GM12878 (cell line): ENCODE measurements at regions not wholly inside any gene's neighbourhood (a gene's known extent, or its start where the extent isn't known, plus 50 kb on each side); places are given as distances from the start of the nearest gene placed in this dataset.

Experiments
- ATAC-seq: fragments of 200-7000 bp; cut with Tn5 transposase; 3 replicates; pipeline ENCODE4 v1.9.1; 2020; ENCODE audit warnings: mild to moderate bottlenecking, moderate library complexity
- BruUV-seq: library from RNA; stranded (reverse); fragments of 400-500 nt; replicated peaks from 2 replicates; lab custom pipeline; 2021; lab: Mats Ljungman, UMichigan
- CTCF ChIA-PET: fragments of 300-600 bp; sonication (Branson Sonifier 250); formaldehyde crosslinking; extraction: SDS; loops from one replicate; lab custom pipeline; 2021; ENCODE audit warnings: inconsistent platforms; lab: Yijun Ruan, JAX
- POLR2A ChIA-PET: fragments of 350-600 bp; formaldehyde crosslinking; extraction: SDS; loops from one replicate; lab custom pipeline; 2021; ENCODE audit warnings: inconsistent platforms; lab: Charles Lee
- RAD21 ChIA-PET: fragments of 300-600 bp; sonication (Branson Sonifier 250); formaldehyde crosslinking; loops from one replicate; lab custom pipeline; 2023; ENCODE audit warnings: antibody characterized with exemption; ENCODE audit not compliant: unreplicated experiment; lab: Charles Lee
- SMC1A ChIA-PET: fragments of 300-600 bp; sonication (Branson Sonifier 250); formaldehyde crosslinking; loops from one replicate; lab custom pipeline; 2023; ENCODE audit not compliant: unreplicated experiment, uncharacterized antibody; lab: Charles Lee
- DNase-seq: peaks from one replicate; pipeline ENCODE4 v3.0.0-alpha.2; 2011; ENCODE audit warnings: low read depth, low spot score
- FAIRE-seq: peaks from 3 replicates; lab custom pipeline; 2011; peaks lifted over from hg19 to GRCh38; lab: Jason Lieb, UNC
- H2AFZ ChIP-seq: 2 replicates; pipeline ENCODE4 v1.6.0; 2011; ENCODE audit warnings: low read depth, low read length, control low read depth; ENCODE audit not compliant: control insufficient read depth
- H3K27ac ChIP-seq: 2 replicates; pipeline ENCODE4 v1.5.1; 2011; ENCODE audit warnings: control low read depth; ENCODE audit not compliant: control insufficient read depth, insufficient read depth
- H3K27me3 ChIP-seq, 2 experiments: replicated peaks in 1 of 2; 2 replicates each; pipeline versions ENCODE4 v1.6.0 to v1.6.1; 2011; ENCODE audit warnings: low read length in 1 of 2; ENCODE audit not compliant: control insufficient read depth in 2 of 2, insufficient read depth in 2 of 2
- H3K36me3 ChIP-seq, 2 experiments: 2 replicates each; pipeline ENCODE4 v1.5.1; 2011; ENCODE audit warnings: low read length in 1 of 2; ENCODE audit not compliant: control insufficient read depth in 2 of 2, insufficient read depth in 2 of 2
- H3K4me1 ChIP-seq: 2 replicates; pipeline ENCODE4 v1.6.1; 2011; ENCODE audit warnings: mild to moderate bottlenecking, low read length, moderate library complexity, mixed read lengths; ENCODE audit not compliant: control insufficient read depth, insufficient read depth
- H3K4me2 ChIP-seq: 2 replicates; pipeline ENCODE4 v1.6.0; 2011; ENCODE audit warnings: control low read depth; ENCODE audit not compliant: control insufficient read depth, insufficient read depth
- H3K4me3 ChIP-seq: fragments of 200-600 bp; sonication (generic); 2 replicates; pipeline ENCODE4 v1.5.1; 2016
- H3K79me2 ChIP-seq: 2 replicates; pipeline ENCODE4 v1.6.0; 2011; ENCODE audit warnings: low read length; ENCODE audit not compliant: control insufficient read depth, insufficient read depth
- H3K9ac ChIP-seq: 2 replicates; pipeline ENCODE4 v1.8.0; 2011; ENCODE audit warnings: low read length, control low read depth, mixed read lengths; ENCODE audit not compliant: control insufficient read depth, insufficient read depth
- H3K9me3 ChIP-seq: replicated peaks from 3 replicates; pipeline ENCODE4 v1.5.1; 2011; ENCODE audit warnings: mild to moderate bottlenecking, low read length; ENCODE audit not compliant: control insufficient read depth, insufficient read depth
- H4K20me1 ChIP-seq: 2 replicates; pipeline ENCODE4 v1.6.0; 2011; ENCODE audit not compliant: control insufficient read depth, insufficient read depth
- ASH2L ChIP-seq: fragments of 300-600, 200-600 bp; sonication (generic); IDR thresholded peaks from 2 replicates; pipeline ENCODE4 v1.6.1; 2017; ENCODE audit warnings: low read depth, mild to moderate bottlenecking, borderline replicate concordance
- CHD1 ChIP-seq: IDR thresholded peaks from 2 replicates; pipeline ENCODE4 v1.6.1; 2012; ENCODE audit warnings: low read depth, low read length, improper control_type of control experiment
- ETV6 ChIP-seq, 2 experiments: fragments of 450-650 bp in 1 of 2; IDR thresholded peaks in 1 of 2; conservative IDR thresholded peaks in 1 of 2; 2 replicates each; pipeline ENCODE4 v1.6.1; 2014; ENCODE audit warnings: antibody characterized with exemption in 1 of 2, borderline replicate concordance in 1 of 2, low read depth in 1 of 2, mild to moderate bottlenecking in 1 of 2, moderate library complexity in 1 of 2
- MTA2 ChIP-seq: fragments of 450-650 bp; IDR thresholded peaks from 2 replicates; pipeline ENCODE4 v1.6.1; 2016; ENCODE audit warnings: low read depth, mild to moderate bottlenecking, moderate library complexity
- SIX5 ChIP-seq: IDR thresholded peaks from 2 replicates; pipeline ENCODE4 v1.6.1; 2011; ENCODE audit warnings: mild to moderate bottlenecking, low read depth, low read length, moderate library complexity; ENCODE audit not compliant: severe bottlenecking
- ZNF622 ChIP-seq: fragments of 450-650 bp; IDR thresholded peaks from 2 replicates; pipeline ENCODE4 v1.6.1; 2017; ENCODE audit warnings: mild to moderate bottlenecking, inconsistent platforms
- WGBS: methylation state at CpG from one replicate; pipeline ENCODE4 v1.1.6; 2016; ENCODE audit warnings: low lambda C conversion rate; ENCODE audit not compliant: insufficient replicate concordance, insufficient coverage; ENCODE audit errors: missing lambda C conversion rate; 5-methylcytosine and 5-hydroxymethylcytosine counted together
- in situ Hi-C: fragments of 300-500 bp; cut with MboI; formaldehyde crosslinking; loops from 9 replicates; pipeline ENCODE4 v1.14.3; 2018; ENCODE audit warnings: mixed read lengths
- intact Hi-C: fragments of 100-400 bp; cut with micrococcal nuclease; formaldehyde crosslinking; loops from one replicate; pipeline ENCODE4 v1.14.2; 2022; ENCODE audit not compliant: unreplicated experiment
- TF ChIP-seq, protein P1 (sequence below): fragments of 450-650 bp; formaldehyde crosslinking; IDR thresholded peaks from 2 replicates; pipeline ENCODE4 v1.4.0; 2020; ENCODE audit warnings: mild to moderate bottlenecking, moderate library complexity
- TF ChIP-seq, protein P2 (sequence below): IDR thresholded peaks from 2 replicates; pipeline ENCODE4 v1.6.1; 2012; ENCODE audit warnings: low read length, inconsistent platforms

DNA sequence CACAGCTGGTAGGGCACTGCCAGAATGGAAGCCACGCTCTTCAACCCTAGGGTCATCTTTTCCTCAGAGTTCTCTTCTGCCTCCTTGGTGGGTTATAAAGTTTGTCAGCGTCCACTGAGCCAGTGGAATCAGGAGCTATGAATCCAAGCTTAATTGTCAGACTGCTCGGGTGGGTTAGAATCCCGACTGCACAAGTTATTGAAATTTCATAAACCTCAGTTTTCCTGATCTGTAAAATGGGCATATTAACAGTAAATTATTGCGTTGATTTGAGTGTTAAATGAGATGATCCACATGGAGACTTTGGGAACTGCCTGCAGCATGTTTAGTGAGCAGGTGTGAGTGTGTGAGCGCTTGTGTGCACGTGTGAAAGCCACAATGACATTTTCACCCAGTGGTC, 400.5 kb upstream of the CDH11 start (continued):
- TF ChIP-seq, protein P1, sequence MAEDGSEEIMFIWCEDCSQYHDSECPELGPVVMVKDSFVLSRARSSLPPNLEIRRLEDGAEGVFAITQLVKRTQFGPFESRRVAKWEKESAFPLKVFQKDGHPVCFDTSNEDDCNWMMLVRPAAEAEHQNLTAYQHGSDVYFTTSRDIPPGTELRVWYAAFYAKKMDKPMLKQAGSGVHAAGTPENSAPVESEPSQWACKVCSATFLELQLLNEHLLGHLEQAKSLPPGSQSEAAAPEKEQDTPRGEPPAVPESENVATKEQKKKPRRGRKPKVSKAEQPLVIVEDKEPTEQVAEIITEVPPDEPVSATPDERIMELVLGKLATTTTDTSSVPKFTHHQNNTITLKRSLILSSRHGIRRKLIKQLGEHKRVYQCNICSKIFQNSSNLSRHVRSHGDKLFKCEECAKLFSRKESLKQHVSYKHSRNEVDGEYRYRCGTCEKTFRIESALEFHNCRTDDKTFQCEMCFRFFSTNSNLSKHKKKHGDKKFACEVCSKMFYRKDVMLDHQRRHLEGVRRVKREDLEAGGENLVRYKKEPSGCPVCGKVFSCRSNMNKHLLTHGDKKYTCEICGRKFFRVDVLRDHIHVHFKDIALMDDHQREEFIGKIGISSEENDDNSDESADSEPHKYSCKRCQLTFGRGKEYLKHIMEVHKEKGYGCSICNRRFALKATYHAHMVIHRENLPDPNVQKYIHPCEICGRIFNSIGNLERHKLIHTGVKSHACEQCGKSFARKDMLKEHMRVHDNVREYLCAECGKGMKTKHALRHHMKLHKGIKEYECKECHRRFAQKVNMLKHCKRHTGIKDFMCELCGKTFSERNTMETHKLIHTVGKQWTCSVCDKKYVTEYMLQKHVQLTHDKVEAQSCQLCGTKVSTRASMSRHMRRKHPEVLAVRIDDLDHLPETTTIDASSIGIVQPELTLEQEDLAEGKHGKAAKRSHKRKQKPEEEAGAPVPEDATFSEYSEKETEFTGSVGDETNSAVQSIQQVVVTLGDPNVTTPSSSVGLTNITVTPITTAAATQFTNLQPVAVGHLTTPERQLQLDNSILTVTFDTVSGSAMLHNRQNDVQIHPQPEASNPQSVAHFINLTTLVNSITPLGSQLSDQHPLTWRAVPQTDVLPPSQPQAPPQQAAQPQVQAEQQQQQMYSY (CRISPR knock-in tag), result no peak
- TF ChIP-seq MTA2, result no peak

DNA sequence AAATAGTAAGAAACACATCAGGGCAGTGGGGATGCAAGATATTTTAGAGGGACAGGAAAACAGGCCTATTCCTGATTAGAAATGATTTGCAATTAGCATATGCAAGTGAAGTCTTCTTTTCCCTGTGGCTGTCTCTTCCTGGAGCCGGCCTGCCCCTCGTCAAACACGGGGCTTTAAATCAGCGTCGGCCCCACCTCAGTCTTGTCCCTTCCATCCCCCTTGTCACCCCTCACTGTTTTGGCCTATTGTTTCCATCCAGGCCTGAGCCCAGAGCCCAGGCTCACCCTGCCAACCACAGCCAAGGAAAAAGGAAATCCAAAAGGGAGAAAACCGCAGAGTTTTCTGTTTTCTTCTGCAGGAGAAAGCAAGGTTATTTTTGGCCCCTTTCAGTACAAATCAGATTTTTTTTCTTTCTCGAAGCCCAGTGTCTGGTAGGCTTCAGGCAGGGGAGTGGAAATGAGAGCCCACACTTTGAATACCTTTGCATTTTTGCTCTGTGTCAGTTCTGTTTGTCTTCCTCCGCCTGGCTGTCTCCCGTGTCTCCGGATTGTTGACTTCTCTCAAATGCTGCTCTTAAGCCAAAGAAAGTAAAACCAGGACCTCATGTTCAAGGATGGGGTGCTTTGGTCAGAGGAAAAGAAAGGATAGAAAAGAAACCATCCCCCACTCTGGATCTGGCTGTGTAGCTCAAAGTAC, 399.9 kb upstream of the CDH11 start:
- Histone ChIP-seq H3K27me3 (no peaks in the 10 kb centered on the region), H3K4me2 (no peak overlapping the region), H3K36me3 (no peaks in the 10 kb centered on the region), H3K9me3 (no peaks in the 10 kb centered on the region), H3K79me2 (no peaks in the 10 kb centered on the region), H3K4me1 (no peaks in the 10 kb centered on the region), H2AFZ (no peak overlapping the region), H3K27ac (no peak overlapping the region), H4K20me1 (no peaks in the 10 kb centered on the region), H3K4me3 (no peak overlapping the region), H3K9ac (no peak overlapping the region)
- ChIA-PET SMC1A (no interaction called here), POLR2A (no interaction called here), CTCF (interaction anchor here (0.6 kb wide), 1 partner anchor 371 kb away, joined by 3 read pairs; no protein-coding TSS in a partner anchor), RAD21 (no interaction called here)
- BruUV-seq, result no TSS peak
- ATAC-seq, result no peak
- in situ Hi-C loops (no loop called here), intact Hi-C loops (no loop called here)
- DNase-seq, result no peak
- 38% methylated on average over 10 of the region's 10 CpGs for WGBS
- FAIRE-seq, result no peak
- TF ChIP-seq CHD1 (no peak), SIX5 (no peak), ETV6 (conservative IDR thresholded peaks at IDR 0.05 in 1 of 2, IDR thresholded peaks at IDR 0.05 in 1 of 2; ENCODE audit: borderline replicate concordance in 1 of 2, low read depth in 1 of 2) (no peak), ZNF622 (no peak), ASH2L (no peak)
- TF ChIP-seq, protein P1 (CRISPR knock-in tag), result no peak
- TF ChIP-seq, protein P2, sequence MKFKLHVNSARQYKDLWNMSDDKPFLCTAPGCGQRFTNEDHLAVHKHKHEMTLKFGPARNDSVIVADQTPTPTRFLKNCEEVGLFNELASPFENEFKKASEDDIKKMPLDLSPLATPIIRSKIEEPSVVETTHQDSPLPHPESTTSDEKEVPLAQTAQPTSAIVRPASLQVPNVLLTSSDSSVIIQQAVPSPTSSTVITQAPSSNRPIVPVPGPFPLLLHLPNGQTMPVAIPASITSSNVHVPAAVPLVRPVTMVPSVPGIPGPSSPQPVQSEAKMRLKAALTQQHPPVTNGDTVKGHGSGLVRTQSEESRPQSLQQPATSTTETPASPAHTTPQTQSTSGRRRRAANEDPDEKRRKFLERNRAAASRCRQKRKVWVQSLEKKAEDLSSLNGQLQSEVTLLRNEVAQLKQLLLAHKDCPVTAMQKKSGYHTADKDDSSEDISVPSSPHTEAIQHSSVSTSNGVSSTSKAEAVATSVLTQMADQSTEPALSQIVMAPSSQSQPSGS, result no peak
